ENCODE measurements at regions not wholly inside any gene's neighbourhood (a gene's known extent, or its start where the extent isn't known, plus 50 kb on each side); places are given as distances from the start of the nearest gene placed in this dataset.

DNA sequence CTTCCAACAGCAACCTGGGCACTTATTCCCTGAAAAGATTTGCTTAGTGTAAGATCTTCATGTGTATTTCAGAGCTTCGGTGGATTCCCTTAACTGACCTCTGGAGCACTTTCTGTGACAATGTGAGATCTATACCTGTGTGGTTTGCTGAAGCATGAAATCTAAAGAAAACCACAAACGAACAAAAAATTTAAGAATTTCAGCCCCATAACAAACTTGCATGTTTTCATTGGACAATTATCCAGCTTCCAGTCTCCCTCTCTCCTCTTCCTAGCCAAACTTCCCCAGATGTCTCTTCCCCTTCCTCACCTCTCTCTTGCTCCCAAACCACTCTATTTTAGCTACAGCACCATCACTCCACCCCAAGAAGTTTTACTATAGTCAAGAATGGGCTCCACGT is 279.9 kb upstream of the SORCS1 start:
- no peak for DNase-seq (ENCODE audit: low read depth)

DNA sequence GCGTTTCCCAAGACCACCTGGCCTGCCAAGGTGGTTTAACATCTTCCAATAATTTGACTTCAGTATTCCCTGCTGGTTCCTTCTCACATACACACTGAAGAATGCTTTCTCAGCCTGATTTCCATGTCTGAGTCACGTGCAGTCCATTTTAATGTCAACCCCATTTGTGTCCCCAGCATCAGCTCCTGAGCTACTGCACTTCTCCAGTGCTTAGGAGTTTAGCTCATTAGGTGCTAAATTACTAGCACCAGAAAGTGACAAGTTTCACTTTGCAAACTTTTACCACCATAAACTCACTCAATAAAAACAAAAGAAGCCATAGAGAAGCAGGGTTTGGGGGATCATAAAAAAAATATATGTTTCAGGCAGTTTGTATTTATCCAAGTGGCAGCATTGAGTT is 279.3 kb upstream of the SORCS1 start:
- no peak for DNase-seq (ENCODE audit: low read depth)

DNA sequence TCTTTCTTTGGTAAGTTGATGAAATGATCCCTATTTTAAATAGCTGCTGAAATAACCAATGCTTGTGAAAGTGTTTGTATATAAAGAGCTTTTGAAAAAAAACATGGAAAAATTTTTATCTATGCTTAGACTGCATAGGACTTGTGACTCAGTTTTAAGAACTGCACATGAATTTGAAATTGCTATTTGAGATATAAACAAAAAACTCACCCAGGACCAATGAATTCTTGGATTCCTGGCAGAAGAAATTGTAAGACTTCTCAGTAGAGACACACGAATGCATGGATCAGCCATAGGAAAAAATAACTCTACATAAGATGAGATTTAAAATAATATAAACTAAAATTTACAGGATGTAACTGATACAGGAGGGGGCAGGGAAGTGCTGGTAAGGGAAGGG is 278.8 kb upstream of the SORCS1 start:
- no peak for DNase-seq (ENCODE audit: low read depth)

DNA sequence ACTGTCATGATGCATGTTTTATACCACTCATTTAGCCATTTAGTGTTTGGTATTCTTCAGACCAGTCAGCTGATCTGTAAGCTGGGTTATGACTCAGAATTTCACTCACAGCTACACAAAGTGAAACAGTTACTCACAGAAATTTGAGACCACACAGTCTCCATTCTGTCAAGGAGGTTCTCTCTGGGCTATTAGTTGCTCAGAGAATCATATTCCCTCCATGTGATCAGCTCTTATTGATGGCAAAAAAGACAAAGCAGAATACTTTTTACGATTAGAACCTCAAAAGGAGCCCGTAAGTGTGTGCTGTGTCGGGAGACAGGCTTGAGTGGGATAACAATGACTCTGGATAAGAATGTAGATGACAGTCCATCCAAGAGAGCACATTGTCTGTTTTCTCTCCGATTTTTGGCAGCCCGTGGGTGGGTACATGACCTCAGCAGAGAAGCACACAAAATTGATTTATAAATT is 277.6 kb upstream of the SORCS1 start:
- DNase-seq (ENCODE audit: low read depth), result no peak

DNA sequence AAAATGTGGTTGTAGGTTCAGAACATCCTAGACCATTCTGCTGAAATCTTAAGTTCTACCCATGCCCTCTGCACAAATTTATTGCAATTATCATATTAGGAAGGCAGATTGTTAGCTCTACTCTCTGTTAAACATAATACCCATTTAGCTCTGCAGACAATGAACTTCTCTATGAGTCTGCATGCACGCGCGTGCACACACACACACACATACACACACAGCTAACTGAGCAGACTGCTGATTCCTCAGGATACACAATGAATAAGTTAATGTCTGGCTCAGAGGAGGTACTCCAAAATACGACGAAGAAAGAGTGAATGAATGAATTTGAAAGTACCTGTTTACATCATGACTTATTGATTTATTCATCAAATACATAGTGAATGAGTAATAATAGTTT is 276.2 kb upstream of the SORCS1 start:
- DNase-seq (ENCODE audit: low read depth), result no peak

DNA sequence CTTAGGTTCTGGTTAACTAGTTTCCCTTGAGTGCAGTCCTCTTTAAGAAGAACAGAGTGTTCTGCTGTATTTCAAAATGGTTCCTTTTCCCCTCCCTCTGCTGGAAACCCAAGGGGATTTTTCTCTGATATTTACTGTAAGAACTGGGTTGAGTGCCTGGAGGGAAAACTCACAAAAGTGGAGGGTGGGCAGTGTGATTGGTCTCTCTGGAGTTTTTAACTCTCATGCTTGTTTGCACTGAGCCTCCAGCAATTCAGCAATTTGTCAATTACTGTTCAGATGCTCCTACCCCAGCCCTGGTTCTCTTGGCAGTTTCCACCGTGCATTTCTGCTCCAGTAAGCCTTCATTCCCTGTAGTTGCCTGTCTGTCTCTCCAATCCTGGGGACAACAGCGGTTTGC is 273.4 kb upstream of the SORCS1 start:
- no peak for DNase-seq (ENCODE audit: low read depth)

DNA sequence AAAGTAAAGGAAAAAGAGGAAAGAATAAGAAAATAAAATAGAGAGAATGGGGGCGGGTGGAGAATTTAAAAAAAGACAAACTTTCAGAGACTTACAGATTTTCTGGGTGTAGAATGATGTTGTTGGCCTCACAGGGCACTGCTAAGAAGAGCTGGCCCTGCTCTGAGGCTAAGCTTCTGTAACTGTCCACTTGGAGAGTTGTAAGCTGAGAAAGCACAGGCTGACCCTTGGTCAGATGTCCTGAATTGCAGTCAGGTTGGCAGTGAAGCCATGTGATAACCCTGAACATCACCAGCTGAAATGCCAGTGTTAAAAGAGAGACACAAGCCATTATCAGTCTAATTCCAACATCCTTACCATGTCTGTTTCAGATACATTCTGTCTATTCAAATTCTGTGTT is 272.1 kb upstream of the SORCS1 start:
- no peak for DNase-seq (ENCODE audit: low read depth)

DNA sequence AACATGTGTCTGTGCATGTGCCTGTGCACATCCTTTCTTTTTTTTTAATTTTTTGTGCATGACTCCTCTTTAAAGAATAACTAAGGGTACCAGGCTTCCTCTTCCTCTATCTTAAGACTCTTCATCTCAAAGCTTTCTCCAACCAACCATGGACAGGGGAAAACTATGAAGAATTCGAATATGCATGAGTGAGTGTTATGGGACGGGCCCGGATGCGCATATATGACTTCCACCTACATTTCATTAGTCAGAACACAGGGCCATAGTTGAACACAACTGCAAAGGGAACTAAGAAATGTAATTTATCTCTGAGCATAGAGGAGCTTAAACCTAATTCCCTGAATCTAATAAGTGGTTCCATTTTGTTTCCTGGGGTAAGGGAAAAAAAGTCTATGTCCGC is 270.3 kb upstream of the SORCS1 start:
- DNase-seq (ENCODE audit: low read depth), result no peak

DNA sequence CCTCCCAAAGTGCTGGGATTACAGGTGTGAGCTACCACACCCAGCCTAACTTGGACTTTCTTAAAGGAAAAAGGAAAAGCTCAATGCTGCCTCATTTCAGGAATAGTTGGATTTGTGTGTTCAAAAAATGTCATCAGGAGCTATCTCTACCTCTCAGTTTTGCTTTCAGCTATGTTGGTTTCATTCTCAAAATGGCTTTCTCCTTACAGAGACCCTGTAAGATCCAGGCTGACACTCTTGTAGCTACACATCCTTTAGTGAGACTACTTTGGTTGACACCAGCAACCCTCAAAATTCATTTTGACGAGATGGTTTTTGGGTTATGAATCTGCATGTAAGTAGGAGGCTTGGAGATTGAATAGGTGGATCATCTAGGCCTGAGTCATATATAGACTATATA is 269.7 kb upstream of the SORCS1 start:
- no peak for DNase-seq (ENCODE audit: low read depth)

DNA sequence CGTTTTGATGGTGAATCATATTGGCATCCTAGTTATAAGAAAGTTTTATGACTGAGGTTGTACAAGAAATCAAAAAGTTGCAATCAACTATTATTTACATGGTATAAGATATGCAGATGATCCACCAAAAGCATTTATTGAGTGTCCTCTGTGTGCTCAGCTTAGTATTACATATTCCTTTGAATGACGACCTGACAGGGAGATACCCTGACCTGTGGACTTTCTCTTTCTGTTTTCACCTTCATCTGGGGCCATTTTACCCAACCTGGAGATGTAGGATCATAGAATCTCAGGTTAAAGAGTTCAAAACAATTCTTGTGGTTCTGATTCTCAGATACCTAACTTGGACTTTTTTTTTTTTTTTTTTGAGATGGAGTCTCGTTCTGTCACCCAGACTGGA is 269.1 kb upstream of the SORCS1 start:
- no peak for DNase-seq (ENCODE audit: low read depth)

DNA sequence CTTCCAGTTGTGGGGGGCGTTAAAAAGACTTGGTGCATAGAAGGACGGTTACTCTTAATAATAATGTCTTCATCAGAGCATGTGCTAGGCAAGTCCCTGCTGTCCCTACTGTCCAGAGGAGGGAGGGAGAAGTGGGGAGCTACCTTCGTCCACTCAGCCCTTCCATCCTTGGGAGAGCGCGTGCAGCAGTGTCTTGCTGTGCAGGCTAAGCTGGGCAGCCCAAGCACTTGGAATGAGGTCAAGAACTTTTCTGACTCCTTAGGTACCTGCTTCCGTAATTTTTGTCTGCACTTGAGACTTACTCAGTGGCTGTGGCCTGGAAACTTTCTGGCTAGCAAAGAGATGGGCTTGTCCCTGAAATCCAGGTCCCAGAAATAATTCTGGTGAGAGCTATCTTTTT is 265.9 kb upstream of the SORCS1 start:
- no peak for DNase-seq (ENCODE audit: low read depth)

DNA sequence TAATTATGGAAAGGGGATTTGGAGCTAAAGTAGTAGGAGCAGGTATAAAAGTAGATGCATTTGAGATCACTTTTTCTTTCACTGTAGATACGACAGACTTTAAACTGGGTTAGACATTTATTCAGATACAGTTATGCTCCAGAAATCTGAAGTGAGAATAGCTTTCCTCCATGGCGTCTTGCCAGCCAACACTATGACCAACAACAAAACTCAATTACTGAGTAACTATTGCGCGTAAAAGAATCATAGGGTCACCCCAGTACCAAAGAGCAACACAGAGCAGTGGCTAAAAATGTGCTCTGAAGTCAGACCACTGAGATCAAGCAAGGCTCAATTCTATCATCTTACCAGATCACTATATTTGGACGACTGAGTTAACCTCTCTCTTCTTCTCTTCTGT is 262.5 kb upstream of the SORCS1 start:
- DNase-seq (ENCODE audit: low read depth), result no peak

DNA sequence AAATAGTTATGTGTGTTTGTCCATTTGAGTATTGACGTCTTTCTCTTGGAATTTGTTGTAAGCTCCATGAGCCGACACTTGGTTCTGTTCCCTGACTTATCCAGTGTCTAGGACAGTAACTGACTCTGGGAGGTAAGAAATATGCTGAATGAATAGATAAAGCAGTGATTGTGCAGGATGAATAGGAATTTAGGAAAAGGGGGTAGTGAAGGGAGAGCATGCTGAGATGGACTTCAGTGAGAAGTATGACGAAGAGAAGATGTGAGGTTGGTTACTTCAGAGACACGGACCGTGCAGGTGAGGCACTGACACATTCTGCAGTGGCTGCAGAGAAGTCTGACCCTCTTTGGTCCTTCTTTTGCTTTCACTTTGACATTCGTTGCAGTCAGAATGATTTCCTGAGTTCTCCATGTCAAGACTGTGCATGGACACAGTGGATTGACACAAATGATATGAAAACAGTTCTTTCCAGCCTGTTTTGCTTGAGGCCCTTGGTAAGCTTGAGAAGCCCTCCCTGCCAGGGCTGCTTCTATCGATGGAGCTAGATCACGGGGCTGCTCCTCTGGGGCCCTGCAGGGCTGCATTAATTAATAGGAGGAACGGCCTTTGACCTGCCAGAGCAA is 261.5 kb upstream of the SORCS1 start:
- DNase-seq (ENCODE audit: low read depth), result no peak

DNA sequence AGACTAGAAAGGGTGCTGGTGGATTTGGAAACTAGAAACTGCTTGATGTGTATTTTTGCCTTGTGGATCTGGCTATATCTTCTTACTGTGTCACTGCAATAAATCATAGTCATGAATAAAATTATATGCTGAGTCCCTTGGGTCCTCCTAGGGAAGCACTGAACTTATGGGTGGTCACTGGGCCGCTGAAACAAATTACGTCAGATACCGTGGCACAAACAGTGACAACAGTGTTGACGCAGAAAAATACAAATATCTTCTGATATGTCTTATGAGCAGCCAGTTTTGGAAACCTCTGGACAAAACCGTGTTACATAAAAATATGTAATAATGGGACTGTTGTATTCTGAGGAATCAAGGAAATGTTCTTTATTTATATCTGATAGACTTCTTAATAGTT is 260.1 kb upstream of the SORCS1 start:
- DNase-seq (ENCODE audit: low read depth), result no peak

DNA sequence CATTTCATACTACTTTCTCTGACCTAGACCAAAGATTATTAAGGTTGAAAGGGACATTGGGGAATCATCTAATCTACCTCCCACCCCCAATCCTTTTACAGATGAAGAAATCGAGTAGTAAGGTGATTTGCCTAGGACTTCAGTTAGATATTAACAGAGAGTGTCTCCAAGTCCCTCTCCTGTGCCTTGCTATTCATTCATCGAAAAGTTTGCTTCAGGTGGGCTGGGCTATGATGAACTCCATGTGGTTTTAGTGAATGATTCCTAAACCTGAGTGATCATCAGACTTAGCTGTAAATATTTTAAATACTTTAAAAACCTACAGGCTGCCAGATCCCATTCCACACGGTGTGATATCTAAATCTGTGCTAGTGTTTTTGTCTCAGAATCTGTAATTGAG is 259.4 kb upstream of the SORCS1 start:
- DNase-seq (ENCODE audit: low read depth), result no peak

DNA sequence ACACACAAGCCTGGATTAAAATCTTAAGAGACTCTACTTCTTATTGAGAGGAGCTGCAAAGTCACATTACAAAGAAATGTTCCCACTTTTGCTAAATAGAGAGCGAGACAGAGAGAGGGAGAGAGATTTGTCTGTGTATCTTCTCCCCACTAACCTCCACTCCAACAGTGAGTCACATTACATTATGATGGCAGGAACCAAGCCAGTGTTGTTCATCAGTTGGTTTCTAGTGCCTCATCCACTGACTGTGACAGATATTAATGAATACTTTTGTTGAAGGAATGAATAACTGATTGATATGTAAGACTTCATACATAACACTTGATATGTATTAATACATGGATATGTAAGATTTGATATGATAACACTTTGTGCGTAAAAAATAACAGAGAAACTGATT is 258.2 kb upstream of the SORCS1 start:
- no peak for DNase-seq (ENCODE audit: low read depth)

DNA sequence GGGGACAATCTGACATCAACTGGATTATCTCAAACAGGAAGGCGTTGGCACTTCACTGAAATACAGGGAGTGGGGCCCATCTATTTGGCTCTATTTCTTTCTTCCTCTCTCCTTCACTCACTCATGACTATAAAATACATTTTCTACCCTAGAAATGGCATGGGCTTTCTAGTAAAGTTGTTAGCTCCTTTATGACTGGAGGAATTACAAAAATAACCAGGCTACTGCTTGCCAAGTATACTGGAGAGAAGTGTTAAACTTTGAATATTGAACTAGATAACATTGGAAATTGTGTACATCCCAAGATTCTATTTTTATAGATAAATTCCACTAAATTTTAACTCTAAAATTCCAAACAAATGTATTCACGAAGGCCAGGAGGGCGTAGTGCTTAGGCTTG is 255.7 kb upstream of the SORCS1 start:
- DNase-seq (ENCODE audit: low read depth), result no peak

DNA sequence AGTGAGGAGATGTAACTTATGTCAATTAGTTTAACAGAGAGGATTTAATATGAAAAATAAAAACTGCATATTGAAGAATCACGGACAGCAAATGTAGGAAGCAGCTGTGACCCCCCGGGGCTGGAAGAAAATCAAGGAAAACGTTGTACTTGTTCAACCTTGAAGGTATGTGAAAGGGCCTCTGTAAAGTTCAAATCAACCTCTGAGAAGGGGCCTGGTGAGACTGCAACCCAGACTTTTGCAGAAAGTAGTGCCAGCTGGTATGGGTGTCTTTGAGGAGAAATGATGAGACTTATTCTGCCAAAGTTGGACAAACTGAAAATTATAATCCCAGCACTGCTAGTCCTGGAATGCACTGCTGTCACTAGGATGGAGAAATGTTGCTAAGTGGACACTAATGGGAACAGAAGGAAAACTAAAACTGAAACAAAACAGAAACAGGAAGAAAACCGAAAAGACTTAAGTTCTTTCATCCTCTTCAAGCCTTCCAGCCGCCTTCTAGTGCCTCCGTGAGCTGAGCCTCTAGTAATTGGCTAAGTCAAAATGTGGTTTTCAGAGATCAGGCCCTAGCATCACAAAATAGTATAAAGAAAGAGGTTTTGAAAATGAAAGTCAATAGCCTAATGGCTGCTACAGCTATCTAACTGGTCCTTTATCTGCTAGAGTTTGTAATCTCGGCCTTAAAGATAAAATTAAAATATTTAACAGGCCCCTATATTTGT is 253.7 kb upstream of the SORCS1 start:
- no peak for DNase-seq (ENCODE audit: low read depth)

DNA sequence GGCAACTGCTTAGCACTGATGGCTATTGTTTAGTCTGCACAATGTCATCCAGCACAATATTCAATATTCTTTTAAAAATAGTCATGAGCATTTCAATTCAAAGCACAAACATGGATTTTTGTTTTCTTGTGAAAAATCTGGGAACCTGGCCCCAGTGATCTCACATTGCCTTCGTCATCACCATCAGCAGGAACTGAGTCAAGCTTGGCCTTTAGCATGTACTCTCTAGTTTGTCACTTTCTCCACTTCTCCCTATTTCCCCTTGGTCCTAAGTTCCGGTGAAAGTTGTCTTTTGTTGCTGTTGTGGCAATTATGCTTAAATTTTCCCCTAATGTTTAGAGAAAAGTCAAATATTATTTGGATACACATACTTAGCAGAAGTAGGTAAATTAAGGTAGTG is 252.9 kb upstream of the SORCS1 start:
- no peak for DNase-seq (ENCODE audit: low read depth)

DNA sequence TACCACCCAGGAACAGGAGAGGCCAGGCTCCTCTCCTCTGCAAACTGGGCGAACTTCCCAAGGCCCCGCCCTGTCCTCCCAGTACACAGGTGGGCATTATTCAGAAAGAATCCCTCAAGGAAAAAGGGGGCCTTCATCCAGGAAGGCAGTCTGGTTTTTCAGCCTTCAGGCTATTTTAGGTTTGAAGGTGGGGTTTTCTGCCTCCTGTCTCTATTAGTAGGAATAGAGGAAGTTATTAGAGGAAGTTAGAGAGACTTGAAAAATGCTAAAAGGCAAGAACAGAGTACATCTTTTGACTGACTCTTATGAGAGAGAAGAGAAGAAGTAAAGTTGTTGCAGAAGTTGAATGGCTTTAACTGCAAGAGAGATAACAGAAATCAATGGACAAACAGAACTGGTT is 250.9 kb upstream of the SORCS1 start:
- no peak for DNase-seq (ENCODE audit: low read depth)

DNA sequence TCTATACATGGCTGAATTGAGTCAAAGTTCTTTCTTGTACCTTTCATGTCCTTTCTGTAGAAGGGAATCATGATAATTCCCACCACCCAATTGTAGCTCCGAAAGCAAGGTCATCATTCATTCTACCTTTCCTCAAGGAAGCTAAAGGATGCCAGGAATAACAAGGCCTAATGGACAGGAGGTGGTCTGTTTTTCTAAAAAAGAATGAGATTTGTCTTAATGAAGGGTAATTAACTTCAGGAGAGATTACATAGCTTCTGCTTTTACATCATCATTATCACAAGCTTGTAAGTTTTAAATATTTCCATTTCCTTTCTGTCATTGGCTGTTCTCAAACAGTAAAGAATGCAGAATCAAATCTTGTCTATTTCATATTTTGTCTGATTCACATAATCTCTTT is 249.5 kb upstream of the SORCS1 start:
- no peak for DNase-seq (ENCODE audit: low read depth)

DNA sequence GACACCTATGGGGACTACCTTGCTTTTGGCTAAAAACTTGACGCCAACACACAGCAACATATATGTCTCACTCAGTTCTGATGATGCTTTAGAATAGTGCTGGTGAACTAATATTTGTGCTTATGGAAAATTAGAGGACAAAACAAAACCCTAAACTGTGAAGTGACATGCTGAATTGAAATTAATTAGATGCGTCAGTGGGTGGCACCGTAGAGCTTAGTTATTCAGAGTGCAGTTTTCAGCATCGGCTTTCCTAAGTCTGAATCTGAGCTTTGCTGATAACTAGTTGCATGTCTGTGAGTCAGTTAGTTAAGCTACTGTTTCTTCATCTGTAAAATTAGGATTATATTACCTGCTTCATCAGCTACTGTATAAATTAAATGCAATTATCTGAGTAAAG is 245.0 kb upstream of the SORCS1 start:
- no peak for DNase-seq (ENCODE audit: low read depth)

DNA sequence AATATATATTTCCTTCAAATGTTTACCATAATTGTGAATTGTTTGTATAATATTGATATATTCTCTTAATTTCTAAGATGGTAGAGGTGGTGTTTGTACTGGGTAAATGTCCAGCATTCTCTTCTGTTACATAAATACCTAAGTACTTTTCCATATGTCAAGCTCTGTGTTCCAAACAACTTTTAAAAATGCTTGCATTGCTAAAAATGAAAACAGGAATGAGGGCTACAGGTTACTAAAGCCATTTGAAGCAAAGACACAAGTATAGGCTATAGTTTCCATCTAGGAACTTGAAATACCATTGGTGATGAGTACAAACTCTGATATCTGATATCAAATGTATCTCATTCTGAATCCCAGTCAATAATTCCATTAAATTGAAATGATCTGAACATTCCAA is 233.6 kb upstream of the SORCS1 start:
- DNase-seq (ENCODE audit: low read depth), result no peak

DNA sequence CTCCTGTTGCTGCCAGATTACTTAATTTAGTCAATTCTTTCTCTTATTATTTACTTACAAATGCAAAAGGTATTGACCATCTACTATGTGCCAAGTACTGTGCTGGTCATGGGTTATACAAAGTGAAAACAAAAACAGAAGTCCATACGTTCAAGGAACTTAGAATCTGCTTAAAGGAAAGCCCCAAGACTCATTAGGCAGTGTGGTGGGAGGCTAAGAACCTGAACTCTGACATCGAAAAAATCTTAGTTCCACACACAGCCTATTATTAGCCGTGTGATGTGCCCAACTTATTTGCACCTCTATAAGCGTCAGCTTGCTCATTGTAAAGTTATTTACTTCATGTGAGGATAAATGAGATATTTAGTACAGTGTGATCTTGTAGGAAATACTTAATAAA is 227.4 kb upstream of the SORCS1 start:
- no peak for DNase-seq (ENCODE audit: low read depth)

Measured in GM04503 (cell line).